Peyer's patch (tissue), 4 donors: ENCODE measurements at regions not wholly inside any gene's neighbourhood (a gene's known extent, or its start where the extent isn't known, plus 50 kb on each side); places are given as distances from the start of the nearest gene placed in this dataset.

Experiments
- POLR2A ChIP-seq, 2 donors: fragments of 450-650 bp; IDR thresholded peaks; one replicate each; pipeline ENCODE4 v1.5.1; 2017; ENCODE audit warnings: antibody characterized with exemption in 2 of 2, mild to moderate bottlenecking in 2 of 2, moderate library complexity in 2 of 2
- TF ChIP-seq, protein P1 (sequence below), 6 experiments: fragments of 450-650 bp in 4 of 6; fragments of 200-600 bp in 2 of 6; sonication (generic) in 1 of 6; IDR thresholded peaks; one replicate each; pipeline ENCODE4 v1.5.1; 2017 to 2019; ENCODE audit warnings: antibody characterized with exemption in 6 of 6, mild to moderate bottlenecking in 3 of 6, moderate library complexity in 1 of 6

DNA sequence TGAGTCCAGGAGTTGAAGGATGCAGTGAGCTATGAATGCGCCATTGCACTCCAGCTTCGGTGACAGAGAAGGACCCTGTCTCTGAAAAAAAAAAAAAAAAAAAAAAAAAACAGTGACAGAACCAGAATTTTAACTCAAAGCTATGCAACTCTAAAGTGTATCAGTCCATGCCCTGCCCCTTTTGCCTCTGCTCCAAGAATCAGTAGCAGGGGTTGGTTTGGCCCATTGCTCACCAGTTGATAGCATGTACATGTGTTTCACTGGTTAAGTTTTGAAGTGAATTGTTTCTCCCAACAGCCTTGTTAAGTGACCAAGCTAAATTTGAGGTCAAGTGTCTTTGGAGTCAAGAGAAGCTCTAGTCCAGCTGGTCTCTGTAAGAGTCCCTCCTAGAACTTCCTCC lies 245.9 kb downstream of the PLPP3 start:
- TF ChIP-seq POLR2A (IDR thresholded peaks at IDR 0.05) = no peak
- TF ChIP-seq, protein P1, sequence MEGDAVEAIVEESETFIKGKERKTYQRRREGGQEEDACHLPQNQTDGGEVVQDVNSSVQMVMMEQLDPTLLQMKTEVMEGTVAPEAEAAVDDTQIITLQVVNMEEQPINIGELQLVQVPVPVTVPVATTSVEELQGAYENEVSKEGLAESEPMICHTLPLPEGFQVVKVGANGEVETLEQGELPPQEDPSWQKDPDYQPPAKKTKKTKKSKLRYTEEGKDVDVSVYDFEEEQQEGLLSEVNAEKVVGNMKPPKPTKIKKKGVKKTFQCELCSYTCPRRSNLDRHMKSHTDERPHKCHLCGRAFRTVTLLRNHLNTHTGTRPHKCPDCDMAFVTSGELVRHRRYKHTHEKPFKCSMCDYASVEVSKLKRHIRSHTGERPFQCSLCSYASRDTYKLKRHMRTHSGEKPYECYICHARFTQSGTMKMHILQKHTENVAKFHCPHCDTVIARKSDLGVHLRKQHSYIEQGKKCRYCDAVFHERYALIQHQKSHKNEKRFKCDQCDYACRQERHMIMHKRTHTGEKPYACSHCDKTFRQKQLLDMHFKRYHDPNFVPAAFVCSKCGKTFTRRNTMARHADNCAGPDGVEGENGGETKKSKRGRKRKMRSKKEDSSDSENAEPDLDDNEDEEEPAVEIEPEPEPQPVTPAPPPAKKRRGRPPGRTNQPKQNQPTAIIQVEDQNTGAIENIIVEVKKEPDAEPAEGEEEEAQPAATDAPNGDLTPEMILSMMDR (IDR thresholded peaks at IDR 0.05) = no peak
